Loucy (cell line): ENCODE measurements at regions not wholly inside any gene's neighbourhood (a gene's known extent, or its start where the extent isn't known, plus 50 kb on each side); places are given as distances from the start of the nearest gene placed in this dataset.

Source experiments
- H2AFZ ChIP-seq: fragments of 200-600 bp; sonication (generic); 2 replicates; pipeline ENCODE4 v1.6.0; 2016; ENCODE audit warnings: antibody characterized with exemption, mild to moderate bottlenecking, low read length, moderate library complexity
- H3F3A ChIP-seq: fragments of 200-600 bp; 2 replicates; pipeline ENCODE4 v1.6.0; 2016; ENCODE audit warnings: antibody characterized with exemption, low read depth, mild to moderate bottlenecking
- H3K27me3 ChIP-seq: fragments of 200-600 bp; sonication (generic); 2 replicates; pipeline ENCODE4 v1.6.1; 2014; ENCODE audit warnings: low read length, mild to moderate bottlenecking; ENCODE audit not compliant: insufficient read depth, poor library complexity, severe bottlenecking
- H3K36me3 ChIP-seq: fragments of 200-600 bp; sonication (generic); 2 replicates; pipeline ENCODE4 v1.6.1; 2016; ENCODE audit warnings: low read length; ENCODE audit not compliant: insufficient read depth
- H3K4me1 ChIP-seq: fragments of 200-600 bp; sonication (generic); 2 replicates; pipeline ENCODE4 v1.5.1; 2014; ENCODE audit warnings: low read length, mild to moderate bottlenecking; ENCODE audit not compliant: insufficient read depth, poor library complexity, severe bottlenecking
- H3K4me2 ChIP-seq: fragments of 200-600 bp; sonication (generic); 2 replicates; pipeline ENCODE4 v1.6.0; 2014; ENCODE audit warnings: antibody characterized with exemption, low read length, low read depth, mild to moderate bottlenecking; ENCODE audit not compliant: poor library complexity, severe bottlenecking
- H3K4me3 ChIP-seq: fragments of 200-600 bp; sonication (generic); 2 replicates; pipeline ENCODE4 v1.5.1; 2014; ENCODE audit warnings: low read length, mild to moderate bottlenecking, mixed read lengths; ENCODE audit not compliant: poor library complexity, severe bottlenecking
- H3K79me2 ChIP-seq: fragments of 200-600 bp; sonication (generic); 2 replicates; pipeline ENCODE4 v1.6.1; 2014; ENCODE audit warnings: low read length; ENCODE audit not compliant: insufficient read depth
- H3K9ac ChIP-seq: fragments of 200-600 bp; sonication (generic); 2 replicates; pipeline ENCODE4 v1.6.0; 2014; ENCODE audit warnings: mild to moderate bottlenecking, low read depth, low read length, moderate library complexity; ENCODE audit not compliant: poor library complexity, severe bottlenecking
- H3K9me2 ChIP-seq: fragments of 200-600 bp; sonication (generic); replicated peaks from 2 replicates; pipeline ENCODE4 v1.6.1; 2016; ENCODE audit warnings: low read depth, low read length, mixed read lengths
- H3K9me3 ChIP-seq: fragments of 200-600 bp; sonication (generic); 2 replicates; pipeline ENCODE4 v1.6.1; 2014; ENCODE audit warnings: mild to moderate bottlenecking, antibody characterized with exemption, low read length, low read depth; ENCODE audit not compliant: insufficient read depth
- H4K20me1 ChIP-seq: fragments of 200-600 bp; sonication (generic); 2 replicates; pipeline ENCODE4 v1.6.0; 2014; ENCODE audit warnings: antibody characterized with exemption, low read length, mild to moderate bottlenecking; ENCODE audit not compliant: insufficient read depth, poor library complexity, severe bottlenecking
- CTCF ChIP-seq: fragments of 200-600 bp; sonication (generic); conservative IDR thresholded peaks from 2 replicates; pipeline ENCODE4 v1.5.1; 2014; ENCODE audit warnings: mild to moderate bottlenecking, antibody characterized with exemption, low read length
- EZH2phosphoT487 ChIP-seq: fragments of 200-600 bp; IDR thresholded peaks from 2 replicates; pipeline ENCODE4 v1.6.1; 2018; ENCODE audit warnings: antibody characterized with exemption, mild to moderate bottlenecking, moderate library complexity, borderline replicate concordance

- H3K4me3 ChIP-seq = no peak overlapping the region
- no peaks in the 10 kb centered on the region for H4K20me1 ChIP-seq
- no peaks in the 10 kb centered on the region for H3K79me2 ChIP-seq
- TF ChIP-seq CTCF = no peak
- TF ChIP-seq EZH2phosphoT487 = no peak
- no peaks in the 10 kb centered on the region for H3K9me3 ChIP-seq
- no peak overlapping the region for H3K4me2 ChIP-seq
- H3K9ac ChIP-seq = no peak overlapping the region
- no peaks in the 10 kb centered on the region for H3K9me2 ChIP-seq
- H3K36me3 ChIP-seq = no peaks in the 10 kb centered on the region
- H2AFZ ChIP-seq = no peak overlapping the region
- no peaks in the 10 kb centered on the region for H3K4me1 ChIP-seq
- H3K27me3 ChIP-seq = no peaks in the 10 kb centered on the region
- no peaks in the 10 kb centered on the region for H3F3A ChIP-seq
Observed at GRCh38 chr1:38097284-38097898, 50.8 kb upstream of the POU3F1 start.
